GM21619 (cell line): ENCODE measurements at regions not wholly inside any gene's neighbourhood (a gene's known extent, or its start where the extent isn't known, plus 50 kb on each side); places are given as distances from the start of the nearest gene placed in this dataset.
"Not testable (repeated sequence)": the region's sequence is repeated elsewhere in the genome, so short reads cannot be mapped to it uniquely, and the experiment has no call there.

Experiments used
- ATAC-seq: cut with Tn5 transposase; IDR thresholded peaks from one replicate; pipeline ENCODE4 v1.9.1; 2021; ENCODE audit not compliant: unreplicated experiment

- no peak for ATAC-seq
These were observed 58.6 kb upstream of the ZFHX3 start for GRCh38 chr16:73106329-73107034.

DNA sequence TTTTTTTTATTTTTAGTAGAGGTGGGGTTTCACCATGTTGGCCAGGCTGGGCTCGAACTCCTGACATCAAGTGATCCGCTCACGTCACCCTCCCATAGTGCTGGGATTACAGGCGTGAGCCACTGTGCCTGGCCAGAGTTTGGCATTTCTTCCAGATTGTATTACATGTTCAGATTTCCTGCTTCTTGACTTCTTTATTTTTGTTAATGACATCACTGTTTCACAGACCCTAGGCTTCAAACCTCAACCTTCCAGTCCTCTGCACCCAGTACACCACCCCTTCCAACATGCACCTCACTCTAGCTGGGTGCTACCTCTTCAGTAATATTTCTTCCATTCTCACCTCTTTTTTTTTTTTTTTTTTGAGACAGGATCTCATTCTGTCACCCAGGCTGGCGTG is 53.6 kb upstream of the ZFHX3 start:
- ATAC-seq: no peak

- not testable (repeated sequence) for ATAC-seq
These were observed 51.7 kb upstream of the ZFHX3 start for GRCh38 chr16:73099601-73100000.
